Chondrocyte (in vitro differentiated cells): ENCODE measurements at regions not wholly inside any gene's neighbourhood (a gene's known extent, or its start where the extent isn't known, plus 50 kb on each side); places are given as distances from the start of the nearest gene placed in this dataset.

ENCODE experiments used
- DNase-seq: peaks from one replicate; pipeline ENCODE4 v3.0.0; 2021; ENCODE audit warnings: mixed read lengths, low spot score
- H3K27ac Mint-ChIP-seq: one replicate; pipeline ENCODE4 v1.8.0; 2021; ENCODE audit warnings: mild to moderate bottlenecking, moderate library complexity, mixed read lengths; ENCODE audit not compliant: unreplicated experiment
- H3K27me3 Mint-ChIP-seq: 2 replicates; pipeline ENCODE4 v1.8.0; 2021; ENCODE audit warnings: low read depth, mixed read lengths
- H3K36me3 Mint-ChIP-seq: 2 replicates; pipeline ENCODE4 v1.8.0; 2021; ENCODE audit warnings: low read depth, mixed read lengths
- H3K4me1 Mint-ChIP-seq: 2 replicates; pipeline ENCODE4 v1.8.0; 2021; ENCODE audit warnings: low read depth, mild to moderate bottlenecking, mixed read lengths
- H3K4me3 Mint-ChIP-seq: one replicate; pipeline ENCODE4 v1.8.0; 2021; ENCODE audit warnings: mild to moderate bottlenecking, moderate library complexity, mixed read lengths; ENCODE audit not compliant: unreplicated experiment
- H3K9me3 Mint-ChIP-seq: 2 replicates; pipeline ENCODE4 v1.8.0; 2021; ENCODE audit warnings: low read depth, mixed read lengths
- CTCF ChIP-seq: fragments of 200-600 bp; sonication (generic); IDR thresholded peaks from 2 replicates; pipeline ENCODE4 v1.5.0; 2021; ENCODE audit warnings: antibody characterized with exemption, mild to moderate bottlenecking, moderate library complexity

GRCh38 chr5:173804579-173804978, 83.6 kb upstream of the CPEB4 start:
- H3K9me3 Mint-ChIP-seq, result peaks cover 4% of the 10 kb centered on the region
- H3K27me3 Mint-ChIP-seq, result no peaks in the 10 kb centered on the region
- no peaks in the 10 kb centered on the region for H3K4me1 Mint-ChIP-seq
- DNase-seq, result no peak
- no peak for TF ChIP-seq CTCF
- no peak overlapping the region for H3K4me3 Mint-ChIP-seq
- H3K36me3 Mint-ChIP-seq, result no peaks in the 10 kb centered on the region
- no peak overlapping the region for H3K27ac Mint-ChIP-seq

DNA sequence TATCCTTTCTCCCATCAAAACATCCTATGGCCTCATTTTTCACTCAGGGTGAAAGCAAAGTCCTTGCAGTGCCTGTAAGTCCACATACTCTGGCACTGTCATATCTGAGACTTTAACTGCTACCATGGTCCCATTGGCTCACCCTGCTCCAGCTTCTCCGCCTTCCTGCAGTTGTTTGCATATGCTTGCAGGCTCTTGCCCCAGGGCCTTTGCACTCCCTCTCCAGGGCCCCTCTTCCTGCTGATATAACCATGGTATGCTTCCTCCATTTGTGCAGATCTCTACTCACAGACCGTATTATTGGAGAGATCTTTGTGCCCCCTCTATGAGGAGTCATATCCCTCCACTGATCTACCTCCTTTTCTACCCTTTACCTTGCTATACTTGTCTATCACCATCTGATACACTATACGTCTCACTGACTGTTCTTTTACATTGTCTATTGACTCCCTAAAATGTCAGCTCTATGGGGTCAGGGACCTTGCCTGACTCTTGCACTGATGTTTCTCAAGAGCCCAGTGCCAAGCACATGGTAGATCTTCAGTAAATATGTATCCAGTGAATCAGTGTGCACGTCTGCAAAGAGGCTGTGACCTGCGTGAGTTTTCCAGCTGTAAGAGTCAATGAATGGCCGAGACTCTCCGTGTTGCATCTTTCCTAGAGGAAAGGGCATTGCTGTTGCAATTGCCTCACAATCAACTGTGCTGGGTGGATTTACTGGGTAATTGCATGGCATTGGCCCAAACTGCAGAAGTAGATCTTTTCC, 81.7 kb upstream of the CPEB4 start:
- H3K4me3 Mint-ChIP-seq, result no peak overlapping the region
- peaks cover 4% of the 10 kb centered on the region for H3K9me3 Mint-ChIP-seq
- DNase-seq, result no peak
- no peak overlapping the region for H3K27ac Mint-ChIP-seq
- no peaks in the 10 kb centered on the region for H3K36me3 Mint-ChIP-seq
- no peaks in the 10 kb centered on the region for H3K4me1 Mint-ChIP-seq
- TF ChIP-seq CTCF, result no peak
- H3K27me3 Mint-ChIP-seq, result no peaks in the 10 kb centered on the region

- Mint-ChIP-seq H3K4me1 (no peaks in the 10 kb centered on the region), H3K27ac (no peak overlapping the region), H3K9me3 (peaks cover 4% of the 10 kb centered on the region), H3K4me3 (no peak overlapping the region), H3K36me3 (no peaks in the 10 kb centered on the region), H3K27me3 (no peaks in the 10 kb centered on the region)
- no peak for TF ChIP-seq CTCF
- DNase-seq, result no peak
Measured at GRCh38 chr5:173807181-173807655, 80.9 kb upstream of the CPEB4 start.

GRCh38 chr5:173808079-173808808, 79.9 kb upstream of the CPEB4 start:
- DNase-seq, result no peak
- H3K4me1 Mint-ChIP-seq, result peaks cover 7% of the 10 kb centered on the region
- no peak for TF ChIP-seq CTCF
- no peak overlapping the region for H3K4me3 Mint-ChIP-seq
- no peaks in the 10 kb centered on the region for H3K27me3 Mint-ChIP-seq
- H3K9me3 Mint-ChIP-seq, result peaks cover 4% of the 10 kb centered on the region
- no peak overlapping the region for H3K27ac Mint-ChIP-seq
- H3K36me3 Mint-ChIP-seq, result no peaks in the 10 kb centered on the region

DNA sequence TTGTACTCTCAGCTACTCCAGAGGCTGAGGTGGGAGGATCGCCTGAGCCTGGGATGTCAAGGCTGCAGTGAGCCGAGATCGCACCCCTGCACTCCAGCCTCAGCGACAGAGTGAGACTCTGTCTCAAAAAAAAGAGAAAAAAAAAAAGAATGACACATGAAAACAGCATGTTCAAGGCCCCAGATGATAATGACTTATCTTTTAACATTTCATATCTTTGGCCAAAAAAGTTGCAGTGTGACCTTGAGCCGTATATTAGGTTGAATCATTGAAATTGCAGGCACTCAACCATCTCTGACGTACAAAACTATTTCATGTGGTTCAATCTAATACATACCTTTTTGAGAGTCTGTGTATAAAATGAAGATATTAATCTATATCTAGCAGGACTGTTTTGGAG, 79.1 kb upstream of the CPEB4 start:
- Mint-ChIP-seq H3K4me3 (no peak overlapping the region), H3K4me1 (peaks cover 7% of the 10 kb centered on the region), H3K27ac (no peak overlapping the region), H3K9me3 (peaks cover 4% of the 10 kb centered on the region), H3K36me3 (no peaks in the 10 kb centered on the region), H3K27me3 (no peaks in the 10 kb centered on the region)
- no peak for TF ChIP-seq CTCF
- no peak for DNase-seq
